RWPE2 (cell line): ENCODE measurements at regions not wholly inside any gene's neighbourhood (a gene's known extent, or its start where the extent isn't known, plus 50 kb on each side); places are given as distances from the start of the nearest gene placed in this dataset.

Source experiments
- ATAC-seq: fragments of 200-7000 bp; cut with Tn5 transposase; 3 replicates; pipeline ENCODE4 v1.9.1; 2021; ENCODE audit warnings: low read depth
- DNase-seq: peaks from one replicate; pipeline ENCODE4 v3.0.0-alpha.2; 2020; ENCODE audit warnings: low spot score
- H3K27ac ChIP-seq: fragments of 450-650 bp; 2 replicates; pipeline ENCODE4 v1.5.1; 2017; ENCODE audit warnings: mild to moderate bottlenecking; ENCODE audit not compliant: poor library complexity, severe bottlenecking
- H3K27me3 ChIP-seq: fragments of 250-450 bp; sonication (Bioruptor Pico); 2 replicates; pipeline ENCODE4 v1.5.1; 2021; ENCODE audit warnings: mild to moderate bottlenecking, moderate library complexity; ENCODE audit not compliant: insufficient read depth, poor library complexity, severe bottlenecking
- H3K36me3 ChIP-seq: fragments of 250-450 bp; sonication (Bioruptor Pico); 2 replicates; pipeline ENCODE4 v1.5.1; 2020; ENCODE audit warnings: low read depth, mild to moderate bottlenecking, moderate library complexity
- H3K4me1 ChIP-seq: fragments of 250-450 bp; sonication (Bioruptor Pico); 2 replicates; pipeline ENCODE4 v1.5.1; 2021; ENCODE audit warnings: mild to moderate bottlenecking, moderate library complexity; ENCODE audit not compliant: insufficient read depth, poor library complexity, severe bottlenecking
- H3K4me3 ChIP-seq: fragments of 250-450 bp; sonication (Bioruptor Pico); 2 replicates; pipeline ENCODE4 v1.5.1; 2021; ENCODE audit warnings: mild to moderate bottlenecking, moderate library complexity; ENCODE audit not compliant: severe bottlenecking
- H3K9me3 ChIP-seq: fragments of 250-450 bp; sonication (Bioruptor Pico); 2 replicates; pipeline ENCODE4 v1.5.1; 2021; ENCODE audit warnings: mild to moderate bottlenecking, moderate library complexity; ENCODE audit not compliant: severe bottlenecking
- CTCF ChIP-seq: fragments of 450-650 bp; IDR thresholded peaks from one replicate; pipeline ENCODE4 v1.5.1; 2017; ENCODE audit warnings: mild to moderate bottlenecking, moderate library complexity; ENCODE audit not compliant: poor library complexity, severe bottlenecking

- Histone ChIP-seq H3K36me3 (peaks cover 20% of the 10 kb centered on the region), H3K27me3 (no peaks in the 10 kb centered on the region), H3K4me3 (no peak overlapping the region), H3K4me1 (no peaks in the 10 kb centered on the region), H3K27ac (no peak overlapping the region), H3K9me3 (no peaks in the 10 kb centered on the region)
- TF ChIP-seq CTCF = no peak
- ATAC-seq = no peak
- no peak for DNase-seq
Observed at GRCh38 chr18:46352520-46353250, 248.5 kb downstream of the HAUS1 start.

GRCh38 chr18:46353460-46353859 lies 249.3 kb downstream of the HAUS1 start:
- Histone ChIP-seq H3K27me3 (no peaks in the 10 kb centered on the region), H3K4me3 (no peak overlapping the region), H3K4me1 (no peaks in the 10 kb centered on the region), H3K9me3 (no peaks in the 10 kb centered on the region), H3K36me3 (peaks cover 22% of the 10 kb centered on the region), H3K27ac (no peak overlapping the region)
- no peak for DNase-seq
- ATAC-seq = no peak
- TF ChIP-seq CTCF = no peak

GRCh38 chr18:46356278-46357033 lies 252.3 kb downstream of the HAUS1 start:
- Histone ChIP-seq H3K4me3 (no peak overlapping the region), H3K9me3 (no peaks in the 10 kb centered on the region), H3K4me1 (no peaks in the 10 kb centered on the region), H3K27ac (no peak overlapping the region), H3K27me3 (no peaks in the 10 kb centered on the region), H3K36me3 (peaks cover 22% of the 10 kb centered on the region)
- no peak for DNase-seq
- TF ChIP-seq CTCF = no peak
- no peak for ATAC-seq

GRCh38 chr18:46360102-46360699 lies 256.0 kb downstream of the HAUS1 start:
- no peaks in the 10 kb centered on the region for H3K4me1 ChIP-seq
- H3K27me3 ChIP-seq = no peaks in the 10 kb centered on the region
- TF ChIP-seq CTCF = no peak
- ATAC-seq (no peak), DNase-seq (no peak)
- H3K4me3 ChIP-seq = no peak overlapping the region
- H3K9me3 ChIP-seq = no peaks in the 10 kb centered on the region
- peaks cover 13% of the 10 kb centered on the region for H3K36me3 ChIP-seq
- no peak overlapping the region for H3K27ac ChIP-seq
